HG03442 (cell line): ENCODE measurements at regions not wholly inside any gene's neighbourhood (a gene's known extent, or its start where the extent isn't known, plus 50 kb on each side); places are given as distances from the start of the nearest gene placed in this dataset.
A peak's percentile ranks its signal among the peaks of the same experiment; 100 is the strongest.
"Not testable (repeated sequence)": the region's sequence is repeated elsewhere in the genome, so short reads cannot be mapped to it uniquely, and the experiment has no call there.

ENCODE experiments used
- ATAC-seq: cut with Tn5 transposase; IDR thresholded peaks from one replicate; pipeline ENCODE4 v1.9.1; 2021; ENCODE audit warnings: mild to moderate bottlenecking, moderate library complexity; ENCODE audit not compliant: unreplicated experiment

GRCh38 chr3:177449360-177450006, 252.2 kb upstream of the TBL1XR1 start:
- ATAC-seq, result peak; percentile 96

GRCh38 chr3:177451301-177451750, 254.0 kb upstream of the TBL1XR1 start:
- no peak for ATAC-seq

- ATAC-seq, result no peak
These were observed 254.9 kb upstream of the TBL1XR1 start for GRCh38 chr3:177451864-177452830.

- ATAC-seq, result no peak
These were observed 255.7 kb upstream of the TBL1XR1 start for GRCh38 chr3:177452831-177453450.

- ATAC-seq, result no peak
These were observed 256.2 kb upstream of the TBL1XR1 start for GRCh38 chr3:177453451-177453844.

GRCh38 chr3:177457204-177457603, 259.9 kb upstream of the TBL1XR1 start:
- not testable (repeated sequence) for ATAC-seq

GRCh38 chr3:177459401-177459800, 262.1 kb upstream of the TBL1XR1 start:
- ATAC-seq, result no peak

- ATAC-seq, result no peak
These were observed 262.8 kb upstream of the TBL1XR1 start for GRCh38 chr3:177460047-177460446.

- no peak for ATAC-seq
These were observed 264.5 kb upstream of the TBL1XR1 start for GRCh38 chr3:177461765-177462164.

GRCh38 chr3:177463341-177463740, 266.1 kb upstream of the TBL1XR1 start:
- ATAC-seq, result not testable (repeated sequence)

- ATAC-seq, result no peak
These were observed 266.6 kb upstream of the TBL1XR1 start for GRCh38 chr3:177463863-177464262.

GRCh38 chr3:177464392-177465256, 267.3 kb upstream of the TBL1XR1 start:
- ATAC-seq, result no peak

GRCh38 chr3:177465257-177465642, 268.0 kb upstream of the TBL1XR1 start:
- ATAC-seq, result no peak

GRCh38 chr3:177466074-177466473, 268.8 kb upstream of the TBL1XR1 start:
- ATAC-seq, result no peak

GRCh38 chr3:177466622-177467021, 269.3 kb upstream of the TBL1XR1 start:
- ATAC-seq, result not testable (repeated sequence)

GRCh38 chr3:177467247-177467985, 270.1 kb upstream of the TBL1XR1 start:
- ATAC-seq, result no peak

GRCh38 chr3:177468331-177468730, 271.0 kb upstream of the TBL1XR1 start:
- no peak for ATAC-seq

GRCh38 chr3:177468816-177469215, 271.5 kb upstream of the TBL1XR1 start:
- ATAC-seq, result no peak

GRCh38 chr3:177469216-177469615, 271.9 kb upstream of the TBL1XR1 start:
- ATAC-seq, result no peak
